Naive B cell (primary cell): ENCODE measurements at regions not wholly inside any gene's neighbourhood (a gene's known extent, or its start where the extent isn't known, plus 50 kb on each side); places are given as distances from the start of the nearest gene placed in this dataset.

Source experiments
- ATAC-seq, 2 donors: fragments of 150-1000 bp; cut with Tn5 transposase; 2 replicates each; pipeline ENCODE4 v1.10.0; 2021; ENCODE audit warnings: low read depth in 2 of 2, mild to moderate bottlenecking in 2 of 2, moderate library complexity in 2 of 2
- DNase-seq: peaks from one replicate; pipeline ENCODE4 v3.0.0; 2022
- H3K27ac Mint-ChIP-seq, 6 donors: one replicate each; pipeline ENCODE4 v1.8.0; 2020 to 2022; ENCODE audit warnings: mild to moderate bottlenecking in 6 of 6, mixed read lengths in 6 of 6, moderate library complexity in 5 of 6, inconsistent platforms in 2 of 6
- H3K27me3 Mint-ChIP-seq, 3 donors: one replicate each; pipeline ENCODE4 v1.8.0; 2021 to 2022; ENCODE audit warnings: mixed read lengths in 3 of 3, mild to moderate bottlenecking in 1 of 3
- H3K36me3 Mint-ChIP-seq, 2 donors: one replicate each; pipeline ENCODE4 v1.8.0; 2020 to 2022; ENCODE audit warnings: mixed read lengths in 2 of 2, inconsistent platforms in 1 of 2, mild to moderate bottlenecking in 1 of 2
- H3K4me1 Mint-ChIP-seq, 3 donors: one replicate each; pipeline ENCODE4 v1.8.0; 2020 to 2022; ENCODE audit warnings: mixed read lengths in 3 of 3, inconsistent platforms in 1 of 3, mild to moderate bottlenecking in 1 of 3, moderate library complexity in 1 of 3
- H3K4me3 Mint-ChIP-seq, 8 donors: one replicate each; pipeline ENCODE4 v1.8.0; 2020 to 2022; ENCODE audit warnings: mild to moderate bottlenecking in 8 of 8, mixed read lengths in 8 of 8, moderate library complexity in 8 of 8, inconsistent platforms in 2 of 8
- H3K9me3 Mint-ChIP-seq, 7 donors: one replicate each; pipeline ENCODE4 v1.8.0; 2020 to 2022; ENCODE audit warnings: mixed read lengths in 7 of 7, mild to moderate bottlenecking in 5 of 7, inconsistent platforms in 2 of 7, moderate library complexity in 1 of 7

- peak overlapping the region in 2 of 6 donors; percentile 85 to 93 for H3K27ac Mint-ChIP-seq
Observed at GRCh38 chr12:94872671-94872970, 130.9 kb downstream of the NDUFA12 start.

GRCh38 chr12:94872007-94872653 lies 131.4 kb downstream of the NDUFA12 start:
- Mint-ChIP-seq H3K4me3 (peak overlapping the region; percentile 21 to 89 (median 79)), H3K4me1 (peaks cover 29 to 40% (median 30%) of the 10 kb centered on the region in 3 donors), H3K27ac (peak overlapping the region in 2 of 6 donors; percentile 85 to 93), H3K36me3 (no peaks in the 10 kb centered on the region), H3K9me3 (no peaks in the 10 kb centered on the region), H3K27me3 (peaks cover 30 to 49% (median 38%) of the 10 kb centered on the region in 3 donors)
- ATAC-seq, result no peak
- no peak for DNase-seq

More at GRCh38 chr12:94872671-94872970, 130.9 kb downstream of the NDUFA12 start:
- Mint-ChIP-seq H3K4me1 (peaks cover 28 to 40% (median 30%) of the 10 kb centered on the region in 3 donors), H3K36me3 (no peaks in the 10 kb centered on the region), H3K4me3 (peak overlapping the region; percentile 21 to 89 (median 80)), H3K9me3 (no peaks in the 10 kb centered on the region), H3K27me3 (peaks cover 30 to 52% (median 40%) of the 10 kb centered on the region in 3 donors)
- DNase-seq (no peak), ATAC-seq (peak in 1 of 2 donors; percentile 17)

- no peaks in the 10 kb centered on the region for H3K36me3 Mint-ChIP-seq
- no peak overlapping the region for H3K27ac Mint-ChIP-seq
- peak overlapping the region in 2 of 8 donors; percentile 5 to 63 for H3K4me3 Mint-ChIP-seq
- no peaks in the 10 kb centered on the region for H3K9me3 Mint-ChIP-seq
- DNase-seq (no peak), ATAC-seq (no peak)
- H3K4me1 Mint-ChIP-seq, result peaks cover 27 to 38% (median 30%) of the 10 kb centered on the region in 3 donors
- H3K27me3 Mint-ChIP-seq, result peaks cover 28 to 49% (median 34%) of the 10 kb centered on the region in 3 donors
Observed at GRCh38 chr12:94870511-94870910, 133.0 kb downstream of the NDUFA12 start.

- DNase-seq, result no peak
- Mint-ChIP-seq H3K27me3 (peaks cover 10 to 35% (median 18%) of the 10 kb centered on the region in 3 donors), H3K36me3 (no peaks in the 10 kb centered on the region), H3K4me1 (peaks cover 10 to 21% (median 16%) of the 10 kb centered on the region in 3 donors), H3K27ac (no peak overlapping the region), H3K4me3 (no peak overlapping the region), H3K9me3 (peaks cover 0 to 5% (median 0%) of the 10 kb centered on the region in 7 donors)
- ATAC-seq, result no peak
Observed at GRCh38 chr12:94868161-94868560, 135.3 kb downstream of the NDUFA12 start.

- Mint-ChIP-seq H3K4me3 (no peak overlapping the region), H3K4me1 (peaks cover 4 to 15% (median 10%) of the 10 kb centered on the region in 3 donors), H3K27me3 (peaks cover 4 to 28% (median 12%) of the 10 kb centered on the region in 3 donors)
Observed at GRCh38 chr12:94867066-94867855, 136.2 kb downstream of the NDUFA12 start.

GRCh38 chr12:94864987-94865386 lies 138.5 kb downstream of the NDUFA12 start:
- no peak for ATAC-seq
- Mint-ChIP-seq H3K9me3 (peaks cover 0 to 5% (median 0%) of the 10 kb centered on the region in 7 donors), H3K36me3 (no peaks in the 10 kb centered on the region), H3K4me3 (no peak overlapping the region), H3K27me3 (peaks cover 0 to 16% (median 5%) of the 10 kb centered on the region in 3 donors), H3K27ac (peak overlapping the region in 1 of 6 donors; percentile 26), H3K4me1 (peaks cover 0 to 3% (median 0%) of the 10 kb centered on the region in 3 donors)
- DNase-seq, result no peak

More at GRCh38 chr12:94867066-94867855, 136.2 kb downstream of the NDUFA12 start:
- Mint-ChIP-seq H3K9me3 (peaks cover 0 to 5% (median 0%) of the 10 kb centered on the region in 7 donors), H3K36me3 (no peaks in the 10 kb centered on the region), H3K27ac (peak overlapping the region in 1 of 6 donors; percentile 19)
- ATAC-seq, result no peak
- DNase-seq, result no peak

- ATAC-seq, result no peak
- no peak for DNase-seq
Observed at GRCh38 chr12:94863321-94864035, 140.0 kb downstream of the NDUFA12 start.

GRCh38 chr12:94862421-94862820 lies 141.1 kb downstream of the NDUFA12 start:
- Mint-ChIP-seq H3K4me1 (peaks cover 0 to 3% (median 0%) of the 10 kb centered on the region in 3 donors), H3K4me3 (no peak overlapping the region), H3K36me3 (peaks cover 0 to 6% of the 10 kb centered on the region in 2 donors), H3K27ac (no peak overlapping the region), H3K9me3 (peaks cover 0 to 6% (median 0%) of the 10 kb centered on the region in 7 donors), H3K27me3 (peaks cover 6 to 20% (median 8%) of the 10 kb centered on the region in 3 donors)
- ATAC-seq, result no peak
- DNase-seq, result no peak

More at GRCh38 chr12:94863321-94864035, 140.0 kb downstream of the NDUFA12 start:
- H3K4me3 Mint-ChIP-seq, result no peak overlapping the region
- peaks cover 0 to 3% (median 0%) of the 10 kb centered on the region in 3 donors for H3K4me1 Mint-ChIP-seq
- no peaks in the 10 kb centered on the region for H3K36me3 Mint-ChIP-seq
- no peak overlapping the region for H3K27ac Mint-ChIP-seq
- H3K9me3 Mint-ChIP-seq, result peaks cover 0 to 5% (median 0%) of the 10 kb centered on the region in 7 donors
- H3K27me3 Mint-ChIP-seq, result peaks cover 0 to 10% (median 0%) of the 10 kb centered on the region in 3 donors

- ATAC-seq, result no peak
Observed at GRCh38 chr12:94856324-94856723, 147.2 kb downstream of the NDUFA12 start.

GRCh38 chr12:94855853-94856252 lies 147.6 kb downstream of the NDUFA12 start:
- Mint-ChIP-seq H3K27me3 (peaks cover 14 to 46% (median 16%) of the 10 kb centered on the region in 3 donors), H3K4me3 (peak overlapping the region in 1 of 8 donors; percentile 20), H3K36me3 (peaks cover 0 to 6% of the 10 kb centered on the region in 2 donors), H3K4me1 (peaks cover 22 to 34% (median 26%) of the 10 kb centered on the region in 3 donors), H3K9me3 (peaks cover 0 to 6% (median 0%) of the 10 kb centered on the region in 7 donors), H3K27ac (no peak overlapping the region)
- no peak for ATAC-seq
- no peak for DNase-seq

More at GRCh38 chr12:94856324-94856723, 147.2 kb downstream of the NDUFA12 start:
- peaks cover 0 to 6% of the 10 kb centered on the region in 2 donors for H3K36me3 Mint-ChIP-seq
- H3K27me3 Mint-ChIP-seq, result peaks cover 14 to 46% (median 16%) of the 10 kb centered on the region in 3 donors
- DNase-seq, result no peak
- H3K9me3 Mint-ChIP-seq, result peaks cover 0 to 6% (median 0%) of the 10 kb centered on the region in 7 donors
- H3K4me1 Mint-ChIP-seq, result peaks cover 17 to 29% (median 22%) of the 10 kb centered on the region in 3 donors
- H3K4me3 Mint-ChIP-seq, result no peak overlapping the region
- H3K27ac Mint-ChIP-seq, result no peak overlapping the region

- peaks cover 32 to 37% (median 33%) of the 10 kb centered on the region in 3 donors for H3K4me1 Mint-ChIP-seq
- peaks cover 0 to 7% of the 10 kb centered on the region in 2 donors for H3K36me3 Mint-ChIP-seq
- peaks cover 0 to 2% (median 0%) of the 10 kb centered on the region in 7 donors for H3K9me3 Mint-ChIP-seq
- H3K27me3 Mint-ChIP-seq, result peaks cover 13 to 44% (median 15%) of the 10 kb centered on the region in 3 donors
- peak overlapping the region in 2 of 8 donors; percentile 61 to 62 for H3K4me3 Mint-ChIP-seq
- peak overlapping the region in 1 of 6 donors; percentile 82 for H3K27ac Mint-ChIP-seq
- DNase-seq, result peak; percentile 44
- ATAC-seq, result peak; percentile 62 to 84
Observed at GRCh38 chr12:94851396-94852028, 152.0 kb downstream of the NDUFA12 start.

GRCh38 chr12:94849411-94849976 lies 154.0 kb downstream of the NDUFA12 start:
- Mint-ChIP-seq H3K27me3 (peaks cover 8 to 45% (median 23%) of the 10 kb centered on the region in 3 donors), H3K4me3 (no peak overlapping the region), H3K27ac (no peak overlapping the region), H3K9me3 (no peaks in the 10 kb centered on the region), H3K36me3 (peaks cover 0 to 7% of the 10 kb centered on the region in 2 donors), H3K4me1 (peaks cover 23 to 29% (median 26%) of the 10 kb centered on the region in 3 donors)
- ATAC-seq (no peak), DNase-seq (no peak)
